ENCODE measurements at regions not wholly inside any gene's neighbourhood (a gene's known extent, or its start where the extent isn't known, plus 50 kb on each side); places are given as distances from the start of the nearest gene placed in this dataset.

DNA sequence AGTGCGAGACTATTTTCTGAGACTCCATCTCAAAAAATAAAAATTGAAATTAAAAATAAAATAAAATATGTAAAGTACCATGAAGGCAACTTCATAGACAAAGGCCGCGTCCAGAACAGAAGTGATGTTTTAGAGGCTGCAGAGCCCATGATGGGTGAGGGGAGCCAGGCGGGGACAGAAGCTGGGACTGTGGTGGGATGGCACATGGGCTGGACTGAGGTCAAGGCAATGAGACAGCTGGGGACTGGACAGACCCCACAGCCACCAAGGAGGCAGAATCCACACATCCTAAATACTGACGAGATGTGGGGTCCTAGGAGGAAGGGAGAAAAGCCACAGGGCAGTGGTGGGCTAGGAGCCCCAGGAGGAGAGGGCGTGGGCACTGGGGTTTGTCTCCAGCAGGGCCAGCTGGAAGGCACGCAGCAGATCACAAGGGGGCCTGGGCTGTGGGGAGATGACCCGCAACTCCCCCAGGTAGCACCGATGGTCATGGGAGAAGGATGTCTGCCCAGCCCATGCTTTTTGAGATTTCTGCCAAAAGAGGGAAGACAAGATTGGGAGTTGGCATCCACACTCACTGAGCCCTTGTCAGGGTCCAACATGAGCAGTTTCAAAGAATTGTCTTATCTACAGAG is 74.3 kb downstream of the KCNF1 start:
- 92 to 94% methylated on average over 9 of the region's 9 CpGs for WGBS, 2 donors
- no peak overlapping the region for H3K4me3 ChIP-seq (ENCODE audit: low read depth, poor library complexity, severe bottlenecking)
- no peak for TF ChIP-seq POLR2A (IDR thresholded peaks at IDR 0.05)
- TF ChIP-seq, protein P1, sequence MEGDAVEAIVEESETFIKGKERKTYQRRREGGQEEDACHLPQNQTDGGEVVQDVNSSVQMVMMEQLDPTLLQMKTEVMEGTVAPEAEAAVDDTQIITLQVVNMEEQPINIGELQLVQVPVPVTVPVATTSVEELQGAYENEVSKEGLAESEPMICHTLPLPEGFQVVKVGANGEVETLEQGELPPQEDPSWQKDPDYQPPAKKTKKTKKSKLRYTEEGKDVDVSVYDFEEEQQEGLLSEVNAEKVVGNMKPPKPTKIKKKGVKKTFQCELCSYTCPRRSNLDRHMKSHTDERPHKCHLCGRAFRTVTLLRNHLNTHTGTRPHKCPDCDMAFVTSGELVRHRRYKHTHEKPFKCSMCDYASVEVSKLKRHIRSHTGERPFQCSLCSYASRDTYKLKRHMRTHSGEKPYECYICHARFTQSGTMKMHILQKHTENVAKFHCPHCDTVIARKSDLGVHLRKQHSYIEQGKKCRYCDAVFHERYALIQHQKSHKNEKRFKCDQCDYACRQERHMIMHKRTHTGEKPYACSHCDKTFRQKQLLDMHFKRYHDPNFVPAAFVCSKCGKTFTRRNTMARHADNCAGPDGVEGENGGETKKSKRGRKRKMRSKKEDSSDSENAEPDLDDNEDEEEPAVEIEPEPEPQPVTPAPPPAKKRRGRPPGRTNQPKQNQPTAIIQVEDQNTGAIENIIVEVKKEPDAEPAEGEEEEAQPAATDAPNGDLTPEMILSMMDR (IDR thresholded peaks at IDR 0.05): no peak
- peak in 1 of 2 donors; percentile 58 for DNase-seq (ENCODE audit: low spot score in 2 of 2)
- intact Hi-C loops (cut with DNase I; ENCODE audit: low total_unique reads): no loop called here

DNA sequence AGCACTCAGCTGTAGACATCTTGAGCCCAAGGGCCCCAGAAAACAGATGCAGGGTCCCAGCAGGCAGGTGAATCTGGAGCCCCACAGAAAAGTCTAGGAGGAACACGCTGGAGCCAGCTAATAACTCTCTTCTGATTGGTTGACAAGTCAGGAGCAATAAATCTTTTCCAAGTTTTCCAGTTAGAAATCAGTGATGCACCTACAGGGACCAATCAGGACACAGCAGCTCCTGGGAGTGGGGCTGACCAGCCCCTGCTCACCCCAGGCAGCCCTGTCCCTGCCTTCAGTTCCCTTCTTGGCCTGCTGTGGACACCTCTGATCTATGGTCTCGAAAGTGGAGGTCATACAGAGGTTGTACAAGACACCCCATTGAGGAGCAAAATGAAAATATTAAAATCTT is 75.7 kb downstream of the KCNF1 start:
- DNase-seq (ENCODE audit: low spot score in 2 of 2): peak in 1 of 2 donors; percentile 45
- 81 to 90% methylated on average over 2 of the region's 2 CpGs for WGBS, 2 donors
- no peak for TF ChIP-seq POLR2A (IDR thresholded peaks at IDR 0.05)
- TF ChIP-seq, protein P1 (IDR thresholded peaks at IDR 0.05): no peak
- intact Hi-C loops (cut with DNase I; ENCODE audit: low total_unique reads): no loop called here
- no peak overlapping the region for H3K4me3 ChIP-seq (ENCODE audit: low read depth, poor library complexity, severe bottlenecking)

DNA sequence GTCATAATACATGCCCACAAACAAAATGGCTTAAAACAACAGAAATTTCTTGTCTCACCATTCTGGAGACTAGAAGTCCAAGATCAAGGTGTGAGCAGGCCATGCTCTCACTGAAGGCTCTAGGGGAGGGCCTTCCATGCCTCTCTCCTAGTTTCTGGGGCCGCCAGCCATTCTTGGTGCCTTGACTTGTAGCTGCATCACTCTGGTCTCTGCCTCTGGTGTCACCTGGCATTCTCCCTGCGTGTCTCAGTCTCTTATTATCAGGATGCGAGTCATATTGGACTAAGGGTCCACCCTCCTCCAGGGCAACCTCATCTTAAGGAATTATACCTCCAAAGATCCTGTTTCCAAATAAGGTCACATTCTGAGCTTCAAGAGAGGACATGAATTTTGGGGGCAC is 76.1 kb downstream of the KCNF1 start:
- TF ChIP-seq POLR2A (IDR thresholded peaks at IDR 0.05): no peak
- TF ChIP-seq, protein P1 (IDR thresholded peaks at IDR 0.05): no peak
- no peak overlapping the region for H3K4me3 ChIP-seq (ENCODE audit: low read depth, poor library complexity, severe bottlenecking)
- peak in 1 of 2 donors; percentile 36 for DNase-seq (ENCODE audit: low spot score in 2 of 2)
- WGBS, 2 donors: 91 to 94% methylated on average over 3 of the region's 3 CpGs
- intact Hi-C loops (cut with DNase I; ENCODE audit: low total_unique reads): no loop called here

DNA sequence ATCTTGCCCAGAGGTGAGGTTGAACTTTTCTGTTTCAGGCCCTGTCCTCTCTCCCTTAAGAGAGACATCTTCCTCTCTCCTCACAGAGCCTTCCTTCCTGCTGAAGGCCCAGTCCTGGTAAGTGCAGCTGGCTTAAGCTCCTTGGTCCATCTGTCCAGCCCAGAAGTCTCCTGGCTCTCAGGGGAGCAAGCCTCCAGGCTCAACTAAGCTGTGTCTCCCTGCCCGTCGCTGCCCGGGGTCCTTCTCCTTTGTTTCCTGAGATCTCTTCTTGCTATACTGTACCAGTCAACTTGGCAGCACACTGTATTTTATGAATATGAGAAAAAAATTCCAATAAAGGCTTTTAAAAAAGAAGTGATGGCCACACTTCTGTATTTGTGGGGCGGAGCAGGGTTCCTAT is 77.4 kb downstream of the KCNF1 start:
- DNase-seq (ENCODE audit: low spot score in 2 of 2): peak in 1 of 2 donors; percentile 50
- H3K4me3 ChIP-seq (ENCODE audit: low read depth, poor library complexity, severe bottlenecking): no peak overlapping the region
- 97% methylated on average over 4 of the region's 4 CpGs for WGBS, 2 donors
- TF ChIP-seq, protein P1 (IDR thresholded peaks at IDR 0.05): no peak
- intact Hi-C loops (cut with DNase I; ENCODE audit: low total_unique reads): no loop called here

DNA sequence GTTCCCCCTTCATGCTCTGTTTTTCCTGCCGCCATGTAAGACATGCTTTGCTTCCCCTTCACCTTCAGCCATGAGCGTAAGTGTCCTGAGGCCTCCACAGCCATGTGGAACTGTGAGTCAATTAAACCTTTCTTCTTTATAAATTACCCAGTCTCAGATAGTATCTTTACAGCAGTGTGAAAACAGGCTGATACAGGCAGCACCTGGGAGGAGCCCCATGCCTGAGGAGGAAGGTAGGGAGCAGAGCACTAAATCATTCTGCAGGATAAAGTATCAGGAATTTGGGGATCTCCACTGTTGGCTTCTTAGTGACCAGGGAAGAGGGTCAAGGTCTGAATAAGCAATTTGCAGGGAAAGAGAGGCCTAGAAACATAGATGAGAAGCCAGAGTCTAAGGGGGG is 78.0 kb downstream of the KCNF1 start:
- TF ChIP-seq, protein P1 (IDR thresholded peaks at IDR 0.05): no peak
- no peak for TF ChIP-seq POLR2A (IDR thresholded peaks at IDR 0.05)
- DNase-seq (ENCODE audit: low spot score in 2 of 2): peak in 1 of 2 donors; percentile 40
- WGBS, 2 donors: 73 to 79% methylated on average over 2 of the region's 2 CpGs
- intact Hi-C loops (cut with DNase I; ENCODE audit: low total_unique reads): no loop called here
- H3K4me3 ChIP-seq (ENCODE audit: low read depth, poor library complexity, severe bottlenecking): no peak overlapping the region

DNA sequence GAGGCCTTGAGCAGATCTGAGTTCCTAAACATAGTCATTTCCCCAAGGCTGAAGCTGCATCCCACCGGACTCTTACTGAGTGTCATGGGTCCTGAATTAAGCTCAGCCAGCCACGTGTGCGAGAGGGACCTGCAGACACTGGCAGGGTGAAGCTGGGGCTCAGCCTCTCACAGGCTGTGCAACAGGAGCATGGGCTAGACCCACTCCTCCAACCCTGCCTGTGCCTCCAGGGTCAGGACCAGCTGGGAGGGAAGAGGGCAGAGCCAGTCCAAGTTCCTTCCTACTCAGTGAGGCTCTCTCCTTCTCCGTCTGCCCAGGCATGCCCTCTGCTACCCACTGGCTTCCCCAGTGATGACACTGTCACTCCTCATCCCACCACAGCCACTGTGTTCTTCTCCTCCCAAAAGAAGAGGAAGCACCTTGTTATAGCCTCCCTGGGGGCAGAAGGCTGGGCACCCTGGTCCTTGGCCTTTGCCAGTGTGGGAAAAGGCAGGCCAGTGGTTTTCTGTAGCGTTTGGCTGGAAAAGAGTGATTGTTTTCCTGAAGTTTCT is 78.9 kb downstream of the KCNF1 start:
- TF ChIP-seq POLR2A (IDR thresholded peaks at IDR 0.05): no peak
- TF ChIP-seq, protein P1 (IDR thresholded peaks at IDR 0.05): no peak
- H3K4me3 ChIP-seq (ENCODE audit: low read depth, poor library complexity, severe bottlenecking): no peak overlapping the region
- intact Hi-C loops (cut with DNase I; ENCODE audit: low total_unique reads): no loop called here
- WGBS, 2 donors: 77 to 79% methylated on average over 5 of the region's 5 CpGs
- peak in 1 of 2 donors; percentile 58 for DNase-seq (ENCODE audit: low spot score in 2 of 2)
